A549 (cell line): ENCODE measurements at regions not wholly inside any gene's neighbourhood (a gene's known extent, or its start where the extent isn't known, plus 50 kb on each side); places are given as distances from the start of the nearest gene placed in this dataset.
"Not testable (repeated sequence)": the region's sequence is repeated elsewhere in the genome, so short reads cannot be mapped to it uniquely, and the experiment has no call there.

Experiments used
- ATAC-seq, 2 experiments: fragments of 200-7000 bp in 1 of 2; fragments of >200 bp in 1 of 2; cut with Nextera tagmentation in 1 of 2; cut with Tn5 transposase in 1 of 2; 3 replicates each; pipeline versions ENCODE4 v1.8.0 to v1.9.1; 2018 to 2020; ENCODE audit warnings: mild to moderate bottlenecking in 1 of 2, moderate library complexity in 1 of 2
- CTCF ChIA-PET: fragments of 300-600 bp; sonication (Branson Sonifier 250); formaldehyde crosslinking; extraction: SDS; loops from one replicate; lab custom pipeline; 2021; ENCODE audit warnings: antibody characterized with exemption, inconsistent platforms; lab: Yijun Ruan, JAX
- POLR2A ChIA-PET: fragments of 350-600 bp; formaldehyde crosslinking; extraction: SDS; loops from one replicate; lab custom pipeline; 2021; ENCODE audit warnings: antibody characterized with exemption, inconsistent platforms; lab: Yijun Ruan, JAX
- DNase-seq, 2 experiments: peaks; one replicate each; pipeline versions ENCODE4 v3.0.0 to v3.0.0-alpha.2; 2011 to 2016; ENCODE audit warnings: low read depth in 1 of 2, low spot score in 1 of 2
- FAIRE-seq: peaks from 2 replicates; lab custom pipeline; 2011; peaks lifted over from hg19 to GRCh38; lab: Jason Lieb, UNC
- H3K27ac ChIP-seq, 2 experiments: fragments of >200 bp; sonication (Bioruptor Twin); formaldehyde crosslinking; 3 replicates each; pipeline ENCODE4 v1.5.1; 2016 to 2017
- H3K4me1 ChIP-seq: fragments of >200 bp; sonication (Bioruptor Twin); formaldehyde crosslinking; 3 replicates; pipeline ENCODE4 v1.6.1; 2016
- H3K4me2 ChIP-seq: fragments of >200 bp; sonication (Bioruptor Twin); formaldehyde crosslinking; 3 replicates; pipeline ENCODE4 v1.6.1; 2016
- H3K4me3 ChIP-seq: fragments of >200 bp; sonication (Bioruptor Twin); formaldehyde crosslinking; 3 replicates; pipeline ENCODE4 v1.5.1; 2016
- H3K9me3 ChIP-seq: fragments of >200 bp; sonication (Bioruptor Twin); formaldehyde crosslinking; 3 replicates; pipeline ENCODE4 v1.6.1; 2016
- BCL3 ChIP-seq: fragments of >200 bp; sonication (Bioruptor Twin); formaldehyde crosslinking; IDR thresholded peaks from 3 replicates; pipeline ENCODE4 v1.6.1; 2016
- BHLHE40 ChIP-seq: IDR thresholded peaks from 2 replicates; pipeline ENCODE4 v1.6.1; 2012; ENCODE audit warnings: low read depth, low read length, inconsistent platforms
- CBX8 ChIP-seq: fragments of 200-600 bp; sonication (generic); IDR thresholded peaks from 2 replicates; pipeline ENCODE4 v1.6.1; 2016
- CEBPB ChIP-seq, 2 experiments: fragments of >200 bp in 1 of 2; sonication (Bioruptor Twin) in 1 of 2; formaldehyde crosslinking in 1 of 2; IDR thresholded peaks; 2 replicates each; pipeline ENCODE4 v1.6.1; 2012 to 2016
- EHMT2 ChIP-seq: fragments of 200-600 bp; sonication (generic); IDR thresholded peaks from 2 replicates; pipeline ENCODE4 v1.6.1; 2016; ENCODE audit warnings: antibody characterized with exemption, low read depth, mild to moderate bottlenecking, moderate library complexity
- FOXS1 ChIP-seq: fragments of 250-450 bp; sonication (Bioruptor Pico); IDR thresholded peaks from 2 replicates; pipeline ENCODE4 v1.5.0; 2020; ENCODE audit warnings: mild to moderate bottlenecking, moderate library complexity
- HMGXB4 ChIP-seq: fragments of 250-450 bp; sonication (Bioruptor Pico); IDR thresholded peaks from 2 replicates; pipeline ENCODE4 v1.5.0; 2021; ENCODE audit warnings: mild to moderate bottlenecking, moderate library complexity, borderline replicate concordance
- HOXB5 ChIP-seq: fragments of 250-450 bp; sonication (Bioruptor Pico); IDR thresholded peaks from 2 replicates; pipeline ENCODE4 v1.5.0; 2020; ENCODE audit warnings: mild to moderate bottlenecking, moderate library complexity
- KDM5A ChIP-seq: fragments of 200-600 bp; sonication (generic); IDR thresholded peaks from 2 replicates; pipeline ENCODE4 v1.6.1; 2016; ENCODE audit warnings: antibody characterized with exemption, mild to moderate bottlenecking
- RCOR1 ChIP-seq: fragments of 150-350 bp; IDR thresholded peaks from 2 replicates; pipeline ENCODE4 v1.6.1; 2014; ENCODE audit warnings: antibody characterized with exemption, low read length, low read depth
- TFCP2L1 ChIP-seq: fragments of 250-450 bp; sonication (Bioruptor Pico); IDR thresholded peaks from 2 replicates; pipeline ENCODE4 v1.5.0; 2021; ENCODE audit warnings: mild to moderate bottlenecking
- ZNF302 ChIP-seq: fragments of 250-450 bp; sonication (Bioruptor Pico); IDR thresholded peaks from 2 replicates; pipeline ENCODE4 v1.9.0; 2021; ENCODE audit warnings: inconsistent platforms, mild to moderate bottlenecking, moderate library complexity
- WGBS: methylation state at CpG from one replicate; pipeline ENCODE4 v1.1.6; 2017; ENCODE audit errors: missing lambda C conversion rate; 5-methylcytosine and 5-hydroxymethylcytosine counted together
- TF ChIP-seq, protein P1 (sequence below): fragments of >200 bp; sonication (Bioruptor Twin); formaldehyde crosslinking; IDR thresholded peaks from 2 replicates; pipeline ENCODE4 v1.6.1; 2016

DNA sequence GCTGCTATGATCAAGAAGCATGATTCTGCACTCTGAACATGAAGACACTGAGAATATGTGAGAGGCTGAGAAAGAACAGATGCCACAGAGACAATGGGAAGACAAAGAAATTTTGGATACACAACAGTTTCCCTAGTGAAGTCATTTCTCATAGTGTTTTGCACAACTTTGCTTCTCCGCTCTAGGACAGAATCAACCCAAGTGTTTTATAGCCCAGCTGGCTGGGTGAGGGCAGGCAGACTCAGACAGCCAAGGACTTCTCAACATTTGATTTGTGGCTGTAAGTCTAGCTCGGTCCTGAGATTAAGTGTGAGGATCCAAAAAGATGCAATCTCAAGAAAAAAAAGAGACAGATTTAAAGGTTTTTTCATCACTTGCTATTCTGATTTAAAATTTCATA lies 536.5 kb upstream of the CRIM1 start:
- 45% methylated on average over 2 of the region's 2 CpGs for WGBS
- TF ChIP-seq EHMT2 (no peak), HOXB5 (no peak), HMGXB4 (CRISPR knock-in tag) (no peak), BCL3 (no peak), KDM5A (no peak), CBX8 (no peak), TFCP2L1 (CRISPR knock-in tag) (no peak), CEBPB (IDR thresholded peaks at IDR 0.05) (no peak), ZNF302 (CRISPR knock-in tag) (no peak)
- TF ChIP-seq, all 56 proteins: peak for 0
- no peak for FAIRE-seq

GRCh38 chr2:35818359-35818758 lies 537.2 kb upstream of the CRIM1 start:
- H3K9me3 ChIP-seq, H3K4me1 ChIP-seq, H3K27ac ChIP-seq, DNase-seq, H3K4me3 ChIP-seq, POLR2A ChIA-PET, ATAC-seq, CTCF ChIA-PET, H3K4me2 ChIP-seq, FAIRE-seq: not testable (repeated sequence)
- WGBS, result 37% methylated on average over 2 of the region's 2 CpGs

More for the DNA sequence above, 536.5 kb upstream of the CRIM1 start:
- DNase-seq (no peak), ATAC-seq (no peak)
- Histone ChIP-seq H3K9me3 (no peaks in the 10 kb centered on the region), H3K4me3 (no peak overlapping the region), H3K27ac (no peak overlapping the region), H3K4me2 (no peak overlapping the region), H3K4me1 (no peaks in the 10 kb centered on the region)
- POLR2A ChIA-PET, result no interaction called here
- CTCF ChIA-PET, result no interaction called here

DNA sequence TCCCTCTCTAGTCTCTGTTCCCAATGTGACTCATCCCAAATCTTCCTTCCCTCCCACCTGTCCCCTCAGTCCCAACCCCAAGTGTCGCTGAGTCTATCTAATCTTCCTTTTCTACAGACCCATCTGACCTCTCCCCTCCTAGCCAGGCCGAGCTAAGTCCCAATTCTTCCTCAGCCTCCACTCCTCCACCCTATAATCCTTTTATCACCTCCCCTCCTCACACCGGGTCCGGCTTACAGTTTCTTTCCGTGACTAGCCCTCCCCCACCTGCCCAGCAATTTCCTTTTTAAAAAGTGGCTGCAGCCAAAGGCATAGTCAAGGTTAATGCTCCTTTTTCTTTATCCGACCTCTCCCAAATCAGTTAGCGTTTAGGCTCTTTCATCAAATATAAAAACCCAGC lies 541.0 kb upstream of the CRIM1 start:
- H3K9me3 ChIP-seq, POLR2A ChIA-PET, H3K4me2 ChIP-seq, FAIRE-seq, CTCF ChIA-PET, H3K4me1 ChIP-seq, DNase-seq, ATAC-seq, H3K4me3 ChIP-seq, H3K27ac ChIP-seq: not testable (repeated sequence)
- WGBS, result 46% methylated on average over 7 of the region's 7 CpGs

- ATAC-seq, result no peak
- Histone ChIP-seq H3K4me3 (no peak overlapping the region), H3K9me3 (no peaks in the 10 kb centered on the region), H3K4me2 (no peak overlapping the region), H3K4me1 (no peaks in the 10 kb centered on the region), H3K27ac (no peak overlapping the region)
- no peak for DNase-seq
- WGBS, result 7% methylated on average over 4 of the region's 4 CpGs
- no peak for FAIRE-seq
- TF ChIP-seq FOXS1 (CRISPR knock-in tag) (no peak), BHLHE40 (no peak), RCOR1 (no peak), BCL3 (no peak), TFCP2L1 (CRISPR knock-in tag) (no peak)
- TF ChIP-seq, protein P1, sequence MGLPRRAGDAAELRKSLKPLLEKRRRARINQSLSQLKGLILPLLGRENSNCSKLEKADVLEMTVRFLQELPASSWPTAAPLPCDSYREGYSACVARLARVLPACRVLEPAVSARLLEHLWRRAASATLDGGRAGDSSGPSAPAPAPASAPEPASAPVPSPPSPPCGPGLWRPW, result no peak
- POLR2A ChIA-PET, result no interaction called here
- CTCF ChIA-PET, result interaction anchor here (0.6 to 1.8 kb wide), 2 partner anchors 9 to 10 kb away, joined by 3 to 5 read pairs; no protein-coding TSS in a partner anchor
Observed at GRCh38 chr2:35803126-35803525, 552.5 kb upstream of the CRIM1 start.
